Psoas muscle (tissue), 7 donors: ENCODE measurements at regions not wholly inside any gene's neighbourhood (a gene's known extent, or its start where the extent isn't known, plus 50 kb on each side); places are given as distances from the start of the nearest gene placed in this dataset.

Experiments used
- ATAC-seq, 4 donors: fragments of 200-7000 bp; cut with Tn5 transposase; one replicate each; pipeline ENCODE4 v1.9.1; 2020; ENCODE audit warnings: moderate library complexity in 3 of 4, mild to moderate bottlenecking in 2 of 4
- DNase-seq, 2 donors: peaks; one replicate each; pipeline ENCODE4 v3.0.0-alpha.2; 2020
- H3K27ac ChIP-seq: fragments of 200-600 bp; one replicate; pipeline ENCODE4 v1.8.0; 2022
- H3K27me3 ChIP-seq, 3 donors: fragments of 200-600 bp in 1 of 3; one replicate each; pipeline versions ENCODE4 v1.6.1 to v1.8.0; 2013 to 2022; ENCODE audit warnings: low read length in 2 of 3, mild to moderate bottlenecking in 2 of 3, moderate library complexity in 1 of 3; ENCODE audit not compliant: insufficient read depth in 3 of 3
- H3K36me3 ChIP-seq, 2 donors: fragments of 200-600 bp in 1 of 2; one replicate each; pipeline versions ENCODE4 v1.6.1 to v1.8.0; 2013 to 2022; ENCODE audit warnings: low read depth in 1 of 2, mild to moderate bottlenecking in 1 of 2, moderate library complexity in 1 of 2; ENCODE audit not compliant: insufficient read depth in 1 of 2
- H3K4me1 ChIP-seq: fragments of 200-600 bp; one replicate; pipeline ENCODE4 v1.8.0; 2022
- H3K4me3 ChIP-seq: fragments of 200-600 bp; one replicate; pipeline ENCODE4 v1.8.0; 2022; ENCODE audit warnings: mild to moderate bottlenecking
- H3K9me3 ChIP-seq: fragments of 200-600 bp; one replicate; pipeline ENCODE4 v1.8.0; 2022
- WGBS, 3 donors: extraction: QIAGEN DNeasy Blood & Tissue Kit; methylation state at CpG; one replicate each; pipeline versions ENCODE4 v1.1.6 to v1.1.7; 2013; 5-methylcytosine and 5-hydroxymethylcytosine counted together
- intact Hi-C, 2 donors: fragments of 100-400 bp; cut with DNase I; formaldehyde crosslinking; loops; one replicate each; pipeline versions ENCODE4 v1.11.0 to v1.14.2; 2022
- TF ChIP-seq, protein P1 (sequence below): fragments of 200-600 bp; IDR thresholded peaks from one replicate; pipeline ENCODE4 v1.8.0; 2022; ENCODE audit warnings: antibody characterized with exemption
- donor health status: healthy with polysubstance abuse.
- donor health status: DM: no; HTN: no; CAD: no; lungs with moderate emphysema.
- donor health status: Bipolar disorder and iron deficiency.
- donor health status: healthy.
- donor health status: DM: yes; HTN: yes; CAD: no.
- donor health status: DM: no; HTN: no; CAD: no.
- donor health status: DM: yes; HTN: yes; CAD: no.

DNA sequence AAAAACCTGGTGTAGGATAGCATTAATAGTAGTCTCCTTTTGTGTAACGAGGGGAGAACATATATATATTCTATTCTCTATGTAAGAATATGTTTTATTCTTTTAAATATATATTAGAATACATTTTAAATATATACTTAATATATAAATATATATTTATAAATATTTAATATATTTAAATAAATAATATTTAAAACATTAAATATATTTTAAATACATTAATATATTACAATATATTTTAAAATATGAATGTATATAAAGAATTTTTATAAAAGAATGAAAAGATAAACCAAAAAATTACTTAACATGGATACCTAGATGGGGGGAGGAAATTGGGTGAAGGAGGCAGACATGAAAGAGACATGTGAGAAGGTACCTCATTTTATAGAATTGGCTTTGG is 53.0 kb upstream of the ZNF831 start:
- DNase-seq (no peak), ATAC-seq (no peak)
- Histone ChIP-seq H3K4me1 (no peaks in the 10 kb centered on the region), H3K4me3 (no peak overlapping the region), H3K9me3 (no peaks in the 10 kb centered on the region), H3K36me3 (no peaks in the 10 kb centered on the region), H3K27ac (no peak overlapping the region), H3K27me3 (peaks cover 0 to 2% (median 0%) of the 10 kb centered on the region in 3 donors)
- TF ChIP-seq, protein P1, sequence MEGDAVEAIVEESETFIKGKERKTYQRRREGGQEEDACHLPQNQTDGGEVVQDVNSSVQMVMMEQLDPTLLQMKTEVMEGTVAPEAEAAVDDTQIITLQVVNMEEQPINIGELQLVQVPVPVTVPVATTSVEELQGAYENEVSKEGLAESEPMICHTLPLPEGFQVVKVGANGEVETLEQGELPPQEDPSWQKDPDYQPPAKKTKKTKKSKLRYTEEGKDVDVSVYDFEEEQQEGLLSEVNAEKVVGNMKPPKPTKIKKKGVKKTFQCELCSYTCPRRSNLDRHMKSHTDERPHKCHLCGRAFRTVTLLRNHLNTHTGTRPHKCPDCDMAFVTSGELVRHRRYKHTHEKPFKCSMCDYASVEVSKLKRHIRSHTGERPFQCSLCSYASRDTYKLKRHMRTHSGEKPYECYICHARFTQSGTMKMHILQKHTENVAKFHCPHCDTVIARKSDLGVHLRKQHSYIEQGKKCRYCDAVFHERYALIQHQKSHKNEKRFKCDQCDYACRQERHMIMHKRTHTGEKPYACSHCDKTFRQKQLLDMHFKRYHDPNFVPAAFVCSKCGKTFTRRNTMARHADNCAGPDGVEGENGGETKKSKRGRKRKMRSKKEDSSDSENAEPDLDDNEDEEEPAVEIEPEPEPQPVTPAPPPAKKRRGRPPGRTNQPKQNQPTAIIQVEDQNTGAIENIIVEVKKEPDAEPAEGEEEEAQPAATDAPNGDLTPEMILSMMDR = no peak
- intact Hi-C loops = no loop called here
- WGBS, 3 donors = 82 to 98% (median 83%) methylated on average over 1 of the region's 1 CpG

DNA sequence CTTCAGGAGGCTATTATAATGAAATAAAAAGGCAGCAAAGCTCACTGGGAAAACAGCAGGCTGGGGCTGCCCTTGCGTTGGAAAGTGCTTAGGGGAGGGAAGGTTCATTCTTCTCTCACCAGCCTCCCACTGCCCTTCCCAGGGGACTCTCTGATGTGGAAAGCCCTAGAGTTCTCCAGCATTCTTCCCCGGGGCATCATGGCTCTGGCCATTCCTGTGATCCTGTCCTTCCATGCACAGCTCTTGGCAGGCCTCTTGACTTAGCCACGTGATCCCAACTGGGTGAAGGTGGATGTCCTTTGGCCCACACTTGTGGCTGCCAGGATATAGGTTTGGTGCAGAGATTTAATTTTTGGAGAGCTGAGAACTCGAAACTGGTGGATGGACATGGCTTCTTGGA is 58.0 kb upstream of the ZNF831 start:
- TF ChIP-seq, protein P1 = no peak
- H3K27me3 ChIP-seq = no peaks in the 10 kb centered on the region
- intact Hi-C loops = no loop called here
- no peak for ATAC-seq
- no peak for DNase-seq
- H3K36me3 ChIP-seq = no peaks in the 10 kb centered on the region
- H3K27ac ChIP-seq = no peak overlapping the region
- H3K4me3 ChIP-seq = no peak overlapping the region
- H3K9me3 ChIP-seq = no peaks in the 10 kb centered on the region
- no peaks in the 10 kb centered on the region for H3K4me1 ChIP-seq
- WGBS, 3 donors = 59 to 74% (median 68%) methylated on average over 4 of the region's 4 CpGs

DNA sequence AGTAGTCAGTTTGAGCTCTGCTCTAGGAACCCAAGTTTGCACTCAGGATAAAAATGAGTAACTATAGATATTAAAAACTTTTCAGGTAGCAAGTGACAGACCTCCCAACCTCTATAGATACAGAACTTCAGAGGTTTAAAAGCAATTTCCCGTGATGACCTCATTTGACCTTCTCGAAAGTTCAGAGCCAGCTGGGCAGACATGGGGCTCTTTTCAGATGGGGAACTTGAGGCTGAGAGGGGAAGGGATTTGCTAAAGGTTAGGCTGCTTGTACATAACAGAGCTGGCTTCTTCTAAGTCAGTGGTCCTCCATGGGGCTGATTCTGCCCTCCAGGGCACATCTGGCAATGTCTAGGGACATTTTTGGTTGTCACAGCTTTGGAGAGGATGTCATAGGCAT is 58.8 kb upstream of the ZNF831 start:
- no peak for DNase-seq
- intact Hi-C loops = no loop called here
- TF ChIP-seq, protein P1 = no peak

DNA sequence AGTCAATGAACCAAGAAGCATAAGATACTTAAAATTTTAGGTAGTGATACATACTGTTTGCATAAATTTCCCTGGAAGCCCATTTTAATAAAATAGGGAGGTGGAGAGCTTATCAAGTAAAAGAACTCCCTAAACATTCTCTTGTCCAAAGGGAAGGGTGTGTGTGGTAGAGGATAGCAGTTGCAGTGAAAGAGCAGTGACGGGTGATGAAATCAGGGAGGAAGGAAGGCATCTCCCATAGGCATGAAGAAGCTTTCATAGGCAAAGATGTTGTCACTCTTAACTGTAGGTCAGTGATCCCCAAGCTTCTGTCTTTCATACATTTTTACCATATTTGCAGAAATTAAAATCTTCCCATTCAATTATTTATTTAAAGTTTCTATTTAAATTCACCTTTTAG is 60.0 kb upstream of the ZNF831 start:
- DNase-seq (no peak), ATAC-seq (no peak)
- H3K9me3 ChIP-seq = no peaks in the 10 kb centered on the region
- no peaks in the 10 kb centered on the region for H3K36me3 ChIP-seq
- TF ChIP-seq, protein P1 = no peak
- 46 to 100% (median 92%) methylated on average over 1 of the region's 1 CpG for WGBS, 3 donors
- intact Hi-C loops = no loop called here
- H3K27me3 ChIP-seq = no peaks in the 10 kb centered on the region
- H3K27ac ChIP-seq = no peak overlapping the region
- H3K4me3 ChIP-seq = no peak overlapping the region
- no peaks in the 10 kb centered on the region for H3K4me1 ChIP-seq

More for the DNA sequence above, 58.8 kb upstream of the ZNF831 start:
- Histone ChIP-seq H3K4me3 (no peak overlapping the region), H3K9me3 (no peaks in the 10 kb centered on the region), H3K27ac (no peak overlapping the region), H3K27me3 (no peaks in the 10 kb centered on the region), H3K4me1 (no peaks in the 10 kb centered on the region), H3K36me3 (no peaks in the 10 kb centered on the region)
- 64 to 74% (median 65%) methylated on average over 2 of the region's 2 CpGs for WGBS, 3 donors
- ATAC-seq = no peak

DNA sequence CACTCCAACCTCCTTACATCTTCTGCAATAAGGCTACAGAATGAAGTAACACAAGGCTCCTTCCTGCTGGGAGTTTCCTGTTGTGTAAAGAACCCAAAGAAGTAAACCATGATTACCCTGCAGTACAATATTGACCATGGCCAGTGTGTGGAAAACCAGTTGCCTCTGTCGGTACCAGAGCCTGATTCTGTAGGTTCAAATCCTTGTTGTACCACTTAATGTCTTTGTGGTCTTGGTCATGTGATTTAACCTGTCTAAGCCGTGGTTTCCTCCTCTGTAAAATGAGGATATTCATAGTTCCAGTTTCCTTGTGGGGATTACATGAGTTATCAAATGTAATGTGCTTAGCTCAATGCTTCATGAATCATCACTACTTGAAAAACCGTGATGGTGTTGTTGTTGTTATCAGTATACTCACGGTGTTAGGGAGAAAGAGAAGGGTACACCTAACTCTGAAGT is 60.3 kb upstream of the PRELID3B start:
- DNase-seq (no peak), ATAC-seq (no peak)
- Histone ChIP-seq H3K36me3 (no peaks in the 10 kb centered on the region), H3K4me3 (no peak overlapping the region), H3K9me3 (no peaks in the 10 kb centered on the region), H3K27ac (no peak overlapping the region), H3K4me1 (no peaks in the 10 kb centered on the region), H3K27me3 (no peaks in the 10 kb centered on the region)
- intact Hi-C loops = no loop called here
- WGBS, 3 donors = 85 to 92% (median 89%) methylated on average over 4 of the region's 4 CpGs
- TF ChIP-seq, protein P1 = no peak
